Sciatic nerve (tissue), 2 donors: ENCODE measurements at regions not wholly inside any gene's neighbourhood (a gene's known extent, or its start where the extent isn't known, plus 50 kb on each side); places are given as distances from the start of the nearest gene placed in this dataset.
"Not testable (repeated sequence)": the region's sequence is repeated elsewhere in the genome, so short reads cannot be mapped to it uniquely, and the experiment has no call there.

ENCODE experiments used
- ATAC-seq: fragments of 200-7000 bp; cut with Tn5 transposase; one replicate; pipeline ENCODE4 v1.9.1; 2020; ENCODE audit warnings: mild to moderate bottlenecking, moderate library complexity
- DNase-seq: peaks from one replicate; pipeline ENCODE4 v3.0.0-alpha.2; 2020; ENCODE audit warnings: low spot score
- intact Hi-C: fragments of 100-400 bp; cut with DNase I; formaldehyde crosslinking; loops from one replicate; pipeline ENCODE4 v1.14.2; 2022
- donor health status: DM: no; HTN: no; CAD: no.
- donor health status: DM: no; HTN: no; CAD: no.

- intact Hi-C loops, DNase-seq, ATAC-seq: not testable (repeated sequence)
These were observed 255.3 kb upstream of the C2CD4B start for GRCh38 chr15:62420371-62420770.

DNA sequence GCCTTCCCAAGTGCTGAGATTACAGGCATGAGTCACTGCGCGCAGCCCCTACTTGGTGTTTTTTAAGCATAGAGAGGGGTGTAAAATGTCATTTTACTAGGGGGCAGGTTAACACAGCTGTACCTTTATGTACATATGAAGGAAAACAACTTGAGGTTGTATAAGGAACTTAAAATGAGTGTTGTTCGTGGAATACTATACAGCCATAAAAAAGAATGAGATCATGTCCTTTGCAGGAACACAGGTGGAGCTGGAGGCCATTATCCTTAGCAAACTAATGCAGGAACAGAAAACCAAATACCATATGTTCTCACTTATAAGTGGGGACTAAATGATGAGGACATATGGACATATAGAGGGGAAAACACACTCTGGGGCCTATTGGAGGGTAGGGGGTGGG is 256.2 kb upstream of the C2CD4B start:
- DNase-seq (no peak), ATAC-seq (no peak)
- intact Hi-C loops, result no loop called here

GRCh38 chr15:62426387-62426956 is 261.4 kb upstream of the C2CD4B start:
- ATAC-seq, result no peak
- no peak for DNase-seq
- intact Hi-C loops, result no loop called here

- intact Hi-C loops, result no loop called here
- DNase-seq, result no peak
- no peak for ATAC-seq
These were observed 263.2 kb upstream of the C2CD4B start for GRCh38 chr15:62428259-62428658.

GRCh38 chr15:62428851-62429598 is 263.9 kb upstream of the C2CD4B start:
- ATAC-seq (no peak), DNase-seq (no peak)
- intact Hi-C loops, result no loop called here

DNA sequence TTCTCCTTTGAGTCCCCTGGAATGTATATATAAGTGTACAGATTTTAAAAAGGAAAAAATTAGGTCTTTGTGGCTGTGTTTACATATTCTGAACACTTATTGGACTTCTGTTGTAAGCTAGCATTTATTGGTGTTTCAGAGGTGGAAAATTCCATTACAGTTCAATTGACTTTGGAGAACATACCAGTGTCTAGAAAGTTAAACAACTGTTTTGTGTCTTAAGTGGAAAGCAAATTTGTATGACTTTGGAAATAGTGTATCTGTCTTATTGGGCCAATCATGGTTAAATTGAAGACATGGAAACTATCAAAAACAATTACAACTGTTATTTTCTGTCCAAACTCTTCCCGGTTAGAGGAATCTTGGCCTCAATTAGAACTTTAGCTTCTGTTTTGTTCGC is 265.0 kb upstream of the C2CD4B start:
- DNase-seq, result no peak
- intact Hi-C loops, result no loop called here
- no peak for ATAC-seq

- DNase-seq, result no peak
- intact Hi-C loops, result no loop called here
- no peak for ATAC-seq
These were observed 265.5 kb upstream of the C2CD4B start for GRCh38 chr15:62430552-62430951.

- intact Hi-C loops, result no loop called here
- no peak for ATAC-seq
- no peak for DNase-seq
These were observed 266.1 kb upstream of the C2CD4B start for GRCh38 chr15:62431008-62431797.

- intact Hi-C loops, result no loop called here
- DNase-seq (no peak), ATAC-seq (no peak)
These were observed 266.7 kb upstream of the C2CD4B start for GRCh38 chr15:62431817-62432216.

GRCh38 chr15:62432702-62433398 is 267.8 kb upstream of the C2CD4B start:
- intact Hi-C loops, result no loop called here

GRCh38 chr15:62436235-62436634 is 271.1 kb upstream of the C2CD4B start:
- intact Hi-C loops, result no loop called here
- DNase-seq (no peak), ATAC-seq (no peak)

More at GRCh38 chr15:62432702-62433398, 267.8 kb upstream of the C2CD4B start:
- DNase-seq, result no peak
- peak; percentile 45 for ATAC-seq

DNA sequence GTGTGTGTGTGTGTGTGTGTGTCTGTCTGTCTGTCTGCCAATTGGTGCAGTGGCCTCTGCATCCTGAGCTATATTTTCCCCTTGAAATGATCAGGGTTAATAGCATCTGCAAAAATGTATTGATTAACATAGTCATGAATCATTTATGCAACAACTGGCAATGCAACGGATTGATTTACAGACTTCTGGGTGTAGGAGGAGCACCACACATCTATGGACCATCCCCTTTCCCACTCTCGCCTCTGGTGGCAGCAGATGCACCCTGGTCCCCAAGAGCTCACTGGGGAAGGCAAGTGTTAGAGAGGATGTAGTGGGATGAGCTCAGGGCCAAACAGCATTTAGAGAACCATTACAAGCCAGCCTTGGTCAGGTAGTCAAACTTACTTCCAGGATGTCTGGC is 272.7 kb upstream of the C2CD4B start:
- DNase-seq, result no peak
- no peak for ATAC-seq
- intact Hi-C loops, result no loop called here

GRCh38 chr15:62439543-62440016 is 274.5 kb upstream of the C2CD4B start:
- intact Hi-C loops, result no loop called here
- ATAC-seq, result peak; percentile 88
- no peak for DNase-seq

GRCh38 chr15:62440362-62441105 is 275.4 kb upstream of the C2CD4B start:
- ATAC-seq (no peak), DNase-seq (no peak)
- intact Hi-C loops, result no loop called here

DNA sequence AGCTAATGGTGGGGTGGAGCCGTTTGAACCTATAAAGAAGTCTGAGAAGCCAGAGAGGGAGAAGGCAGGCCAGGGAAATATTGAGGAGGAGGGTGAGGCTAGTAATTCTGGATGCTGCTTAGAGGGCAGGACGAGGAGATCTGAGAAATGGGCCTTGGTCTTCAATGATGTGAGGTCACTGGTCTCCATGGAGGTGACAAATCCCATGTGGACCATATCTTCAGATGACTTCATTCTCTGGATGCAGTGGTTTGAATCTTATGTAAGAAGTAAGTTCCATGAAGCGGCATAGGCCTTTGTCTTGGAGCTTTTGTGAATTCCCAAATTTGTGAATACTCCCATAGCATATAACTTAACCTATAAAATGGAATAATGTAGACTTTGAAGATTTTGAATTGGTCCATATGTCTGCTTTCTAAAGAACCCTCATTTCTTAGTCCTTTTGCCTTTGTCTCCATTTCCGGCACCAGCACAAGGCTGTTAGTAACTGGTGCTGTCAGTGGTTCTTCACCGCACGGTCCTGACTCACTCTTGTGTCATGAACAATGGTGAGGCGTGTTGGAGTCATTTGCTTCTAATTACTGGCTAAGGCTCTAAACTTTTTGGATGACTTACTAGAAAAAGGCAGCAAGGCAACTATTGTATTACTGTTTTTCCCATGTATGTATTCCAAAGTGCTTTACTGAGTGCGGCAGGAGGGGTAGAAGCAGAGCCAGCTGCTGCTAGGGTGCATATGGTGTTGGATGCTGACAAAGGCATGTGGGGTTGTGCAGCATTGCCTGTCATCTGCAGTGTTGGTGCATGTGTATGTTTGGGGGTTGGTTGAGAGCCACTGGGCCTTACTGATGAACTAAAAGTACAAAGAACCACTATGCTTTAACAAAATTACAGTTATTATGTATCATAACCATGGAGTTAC is 279.3 kb upstream of the C2CD4B start:
- ATAC-seq, result peak; percentile 63
- no peak for DNase-seq
- intact Hi-C loops, result no loop called here

- intact Hi-C loops, result no loop called here
- no peak for DNase-seq
- ATAC-seq, result no peak
These were observed 280.2 kb upstream of the C2CD4B start for GRCh38 chr15:62445244-62445643.

GRCh38 chr15:62446984-62447383 is 281.9 kb upstream of the C2CD4B start:
- no peak for DNase-seq
- intact Hi-C loops, result no loop called here
- ATAC-seq, result no peak

DNA sequence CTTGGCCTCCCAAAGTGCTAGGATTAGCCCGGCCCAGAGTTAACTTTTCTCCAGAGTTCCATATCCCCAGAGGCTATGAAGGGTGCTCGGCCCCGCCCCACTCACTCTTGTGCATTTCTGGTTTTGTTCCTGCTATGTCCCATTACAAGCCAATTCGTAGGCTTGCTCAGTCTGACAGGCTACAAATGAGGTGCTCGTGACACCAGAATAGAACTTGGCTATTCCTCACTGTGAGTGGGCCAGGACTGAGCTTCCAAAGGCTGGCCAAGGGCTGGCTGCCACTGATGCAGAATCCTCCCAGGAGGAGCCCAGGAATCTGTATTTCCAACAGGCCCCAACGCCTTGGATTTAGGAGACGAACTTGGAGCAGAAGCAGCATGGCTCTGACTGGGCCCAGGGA is 282.7 kb upstream of the C2CD4B start:
- intact Hi-C loops, result no loop called here
- ATAC-seq (peak; percentile 42), DNase-seq (no peak)
